ENCODE measurements at regions not wholly inside any gene's neighbourhood (a gene's known extent, or its start where the extent isn't known, plus 50 kb on each side); places are given as distances from the start of the nearest gene placed in this dataset.

GRCh38 chr1:224061436-224061835 lies 52.5 kb upstream of the FBXO28 start:
- in situ Hi-C loops (cut with HindIII; ENCODE audit: low sequenced_read_pairs): no loop called here
- TF ChIP-seq CTCF (IDR thresholded peaks at IDR 0.05; ENCODE audit: low read depth, low read length, missing control alignments): no peak
- no peak for DNase-seq (ENCODE audit: low read depth)
- H3K4me3 ChIP-seq (ENCODE audit: low read depth, low read length): no peak overlapping the region

DNA sequence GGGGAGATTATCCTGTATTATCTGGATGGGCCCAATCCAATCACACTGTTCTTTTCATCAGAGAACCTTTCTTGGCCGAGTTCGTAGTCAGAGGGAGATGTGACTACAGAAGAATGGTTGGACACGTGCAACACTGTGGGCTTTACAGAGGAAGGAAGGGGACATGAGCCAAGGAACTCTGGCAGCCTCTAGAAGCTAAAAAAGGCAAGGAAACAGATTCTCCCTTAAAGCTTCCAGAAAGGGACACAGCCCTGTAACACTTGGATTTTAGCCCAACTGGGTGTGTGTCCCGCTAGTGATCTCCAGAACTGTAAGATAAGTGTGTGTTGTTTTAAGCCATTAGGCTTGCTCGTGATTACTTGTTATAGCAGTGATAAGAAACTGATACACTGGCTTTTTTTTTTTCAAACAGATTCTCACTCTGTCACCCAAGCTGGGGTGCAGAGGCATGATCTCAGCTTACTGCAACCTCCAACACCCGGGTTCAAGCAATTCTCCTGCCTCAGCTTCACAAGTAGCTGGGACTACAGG lies 53.9 kb upstream of the FBXO28 start:
- no peak for TF ChIP-seq CTCF (IDR thresholded peaks at IDR 0.05; ENCODE audit: low read depth, low read length, missing control alignments)
- in situ Hi-C loops (cut with HindIII; ENCODE audit: low sequenced_read_pairs): no loop called here
- DNase-seq (ENCODE audit: low read depth): no peak
- H3K4me3 ChIP-seq (ENCODE audit: low read depth, low read length): no peak overlapping the region

DNA sequence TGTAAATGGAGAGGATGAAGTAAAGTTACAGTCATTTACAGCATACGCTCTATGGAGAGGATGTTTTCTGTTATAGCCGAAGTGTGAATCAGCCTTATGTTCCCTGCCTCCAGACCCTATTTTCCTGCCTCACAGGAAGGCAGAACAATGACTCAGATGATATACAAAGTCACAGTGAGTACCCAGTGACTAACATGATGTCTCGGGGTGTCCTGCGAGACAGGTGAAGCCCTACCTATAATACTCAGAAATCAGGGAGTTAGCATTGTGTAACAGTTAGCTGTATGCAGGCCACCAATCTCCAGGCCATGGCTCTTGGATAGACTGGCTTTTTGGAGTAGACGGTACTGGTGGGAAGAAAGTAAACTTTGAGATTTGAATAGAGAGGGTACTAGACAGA lies 55.6 kb upstream of the FBXO28 start:
- in situ Hi-C loops (cut with HindIII; ENCODE audit: low sequenced_read_pairs): no loop called here
- H3K4me3 ChIP-seq (ENCODE audit: low read depth, low read length): no peak overlapping the region
- no peak for DNase-seq (ENCODE audit: low read depth)
- no peak for TF ChIP-seq CTCF (IDR thresholded peaks at IDR 0.05; ENCODE audit: low read depth, low read length, missing control alignments)

GRCh38 chr1:224057461-224058199 lies 56.3 kb upstream of the FBXO28 start:
- no peak for TF ChIP-seq CTCF (IDR thresholded peaks at IDR 0.05; ENCODE audit: low read depth, low read length, missing control alignments)
- in situ Hi-C loops (cut with HindIII; ENCODE audit: low sequenced_read_pairs): no loop called here
- no peak overlapping the region for H3K4me3 ChIP-seq (ENCODE audit: low read depth, low read length)
- DNase-seq (ENCODE audit: low read depth): no peak

- no peak overlapping the region for H3K4me3 ChIP-seq (ENCODE audit: low read depth, low read length)
- in situ Hi-C loops (cut with HindIII; ENCODE audit: low sequenced_read_pairs): no loop called here
- no peak for TF ChIP-seq CTCF (IDR thresholded peaks at IDR 0.05; ENCODE audit: low read depth, low read length, missing control alignments)
- no peak for DNase-seq (ENCODE audit: low read depth)
Observed at GRCh38 chr1:224054611-224055010, 59.3 kb upstream of the FBXO28 start.

DNA sequence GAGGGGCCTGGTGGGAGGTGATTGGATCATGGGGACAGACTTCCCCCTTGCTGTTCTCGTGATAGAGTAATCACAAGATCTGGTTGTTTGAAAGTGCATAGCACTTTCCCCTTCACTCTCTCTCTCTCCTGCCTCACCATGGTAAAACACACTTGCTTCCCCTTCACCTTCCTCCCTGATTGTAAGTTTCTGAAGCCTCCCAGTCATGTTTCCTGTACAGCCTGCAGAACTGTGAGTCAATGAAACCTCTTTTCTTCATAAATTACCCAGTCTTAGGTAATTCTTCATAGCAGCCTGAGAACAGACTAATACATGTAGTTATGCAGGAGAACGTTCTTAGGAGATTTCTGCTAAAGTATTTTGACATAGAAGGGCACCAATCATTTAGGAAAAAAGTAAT lies 59.9 kb upstream of the FBXO28 start:
- H3K4me3 ChIP-seq (ENCODE audit: low read depth, low read length): no peak overlapping the region
- in situ Hi-C loops (cut with HindIII; ENCODE audit: low sequenced_read_pairs): no loop called here
- TF ChIP-seq CTCF (IDR thresholded peaks at IDR 0.05; ENCODE audit: low read depth, low read length, missing control alignments): no peak
- DNase-seq (ENCODE audit: low read depth): no peak
